GM12873 (cell line): ENCODE measurements at regions not wholly inside any gene's neighbourhood (a gene's known extent, or its start where the extent isn't known, plus 50 kb on each side); places are given as distances from the start of the nearest gene placed in this dataset.

Experiments
- CTCF ChIP-seq: IDR thresholded peaks from 2 replicates; pipeline ENCODE4 v1.5.1; 2012; ENCODE audit warnings: low read depth, mild to moderate bottlenecking, moderate library complexity, low read length, control low read depth; ENCODE audit not compliant: insufficient read depth; ENCODE audit errors: missing control alignments

GRCh38 chr1:199170711-199171110, 531.9 kb downstream of the PTPRC start:
- TF ChIP-seq CTCF: no peak

GRCh38 chr1:199172171-199173124, 533.6 kb downstream of the PTPRC start:
- TF ChIP-seq CTCF: no peak

GRCh38 chr1:199173356-199173755, 534.5 kb downstream of the PTPRC start:
- TF ChIP-seq CTCF: no peak

- no peak for TF ChIP-seq CTCF
These were observed 535.5 kb downstream of the PTPRC start for GRCh38 chr1:199174336-199174735.

- TF ChIP-seq CTCF: no peak
These were observed 537.9 kb downstream of the PTPRC start for GRCh38 chr1:199176713-199177112.

GRCh38 chr1:199177241-199177640, 538.4 kb downstream of the PTPRC start:
- no peak for TF ChIP-seq CTCF

- TF ChIP-seq CTCF: no peak
These were observed 539.8 kb downstream of the PTPRC start for GRCh38 chr1:199178646-199179045.
